Gastrocnemius medialis (tissue), 4 donors: ENCODE measurements at regions not wholly inside any gene's neighbourhood (a gene's known extent, or its start where the extent isn't known, plus 50 kb on each side); places are given as distances from the start of the nearest gene placed in this dataset.

Experiments
- CTCF ChIP-seq, 5 experiments: fragments of 450-650 bp in 3 of 5; fragments of 200-600 bp in 2 of 5; sonication (generic) in 2 of 5; IDR thresholded peaks in 4 of 5; conservative IDR thresholded peaks in 1 of 5; 1 replicate in 4 of 5; 2 replicates in 1 of 5; pipeline ENCODE4 v1.5.1; 2016 to 2019; ENCODE audit warnings: antibody characterized with exemption in 5 of 5, mild to moderate bottlenecking in 3 of 5, moderate library complexity in 3 of 5
- POLR2A ChIP-seq, 2 donors: fragments of 450-650 bp; IDR thresholded peaks; one replicate each; pipeline ENCODE4 v1.6.1; 2017; ENCODE audit warnings: antibody characterized with exemption in 2 of 2, mild to moderate bottlenecking in 2 of 2, moderate library complexity in 2 of 2

- TF ChIP-seq CTCF (IDR thresholded peaks at IDR 0.05 in 4 of 5, conservative IDR thresholded peaks at IDR 0.05 in 1 of 5) = no peak
- TF ChIP-seq POLR2A (IDR thresholded peaks at IDR 0.05) = no peak
Observed at GRCh38 chr13:40442826-40443225, 223.6 kb downstream of the FOXO1 start.
